Karpas-422 (cell line): ENCODE measurements at regions not wholly inside any gene's neighbourhood (a gene's known extent, or its start where the extent isn't known, plus 50 kb on each side); places are given as distances from the start of the nearest gene placed in this dataset.
A peak's percentile ranks its signal among the peaks of the same experiment; 100 is the strongest.

Source experiments
- DNase-seq: peaks from one replicate; pipeline ENCODE4 v3.0.0-alpha.2; 2015
- H2AFZ ChIP-seq: fragments of 200-600 bp; sonication (generic); 2 replicates; pipeline ENCODE4 v1.6.1; 2014; ENCODE audit warnings: antibody characterized with exemption, low read length, mixed read lengths
- H3K27ac ChIP-seq: fragments of 200-600 bp; sonication (generic); 2 replicates; pipeline ENCODE4 v1.5.1; 2014; ENCODE audit warnings: mild to moderate bottlenecking, low read length, moderate library complexity
- H3K27me3 ChIP-seq: fragments of 200-600 bp; sonication (generic); 2 replicates; pipeline ENCODE4 v1.6.1; 2014; ENCODE audit warnings: low read length, mixed read lengths
- H3K36me3 ChIP-seq: fragments of 200-600 bp; sonication (generic); 2 replicates; pipeline ENCODE4 v1.6.1; 2014; ENCODE audit warnings: low read length, mixed read lengths; ENCODE audit not compliant: insufficient read depth
- H3K4me1 ChIP-seq: fragments of 200-600 bp; sonication (generic); 2 replicates; pipeline ENCODE4 v1.6.1; 2014; ENCODE audit warnings: mild to moderate bottlenecking, low read length, mixed read lengths
- H3K4me2 ChIP-seq: fragments of 200-600 bp; sonication (generic); 2 replicates; pipeline ENCODE4 v1.6.1; 2014; ENCODE audit warnings: low read length, low read depth, mild to moderate bottlenecking; ENCODE audit not compliant: poor library complexity, severe bottlenecking
- H3K4me3 ChIP-seq: fragments of 200-600 bp; sonication (generic); 2 replicates; pipeline ENCODE4 v1.5.1; 2014; ENCODE audit warnings: mild to moderate bottlenecking, antibody characterized with exemption, low read length, mixed read lengths
- H3K79me2 ChIP-seq: fragments of 200-600 bp; sonication (generic); 2 replicates; pipeline ENCODE4 v1.6.1; 2014; ENCODE audit warnings: mild to moderate bottlenecking, low read length, mixed read lengths
- H3K9ac ChIP-seq: fragments of 200-600 bp; sonication (generic); 2 replicates; pipeline ENCODE4 v1.6.0; 2014; ENCODE audit warnings: low read length
- H3K9me2 ChIP-seq: fragments of 200-600 bp; sonication (generic), shearing (Covaris generic); replicated peaks from 2 replicates; pipeline ENCODE4 v1.6.0; 2014; ENCODE audit warnings: mild to moderate bottlenecking, low read length, moderate library complexity; ENCODE audit not compliant: insufficient read depth
- H3K9me3 ChIP-seq: fragments of 300-700, 200-600 bp; sonication (generic); 2 replicates; pipeline ENCODE4 v1.6.1; 2014; ENCODE audit warnings: low read length, mixed read lengths
- H4K20me1 ChIP-seq: fragments of 200-600 bp; sonication (generic); 2 replicates; pipeline ENCODE4 v1.6.1; 2014; ENCODE audit warnings: mild to moderate bottlenecking, antibody characterized with exemption, low read length, low read depth; ENCODE audit not compliant: insufficient read depth

- Histone ChIP-seq H3K4me3 (no peak overlapping the region), H3K27me3 (no peaks in the 10 kb centered on the region), H3K4me1 (no peaks in the 10 kb centered on the region), H3K9ac (no peak overlapping the region), H3K9me2 (no peaks in the 10 kb centered on the region), H3K4me2 (no peak overlapping the region), H2AFZ (no peak overlapping the region), H3K9me3 (no peaks in the 10 kb centered on the region), H4K20me1 (no peaks in the 10 kb centered on the region), H3K79me2 (no peaks in the 10 kb centered on the region), H3K36me3 (no peaks in the 10 kb centered on the region), H3K27ac (no peak overlapping the region)
- no peak for DNase-seq
Observed at GRCh38 chr14:54173802-54174201, 217.2 kb upstream of the BMP4 start.

DNA sequence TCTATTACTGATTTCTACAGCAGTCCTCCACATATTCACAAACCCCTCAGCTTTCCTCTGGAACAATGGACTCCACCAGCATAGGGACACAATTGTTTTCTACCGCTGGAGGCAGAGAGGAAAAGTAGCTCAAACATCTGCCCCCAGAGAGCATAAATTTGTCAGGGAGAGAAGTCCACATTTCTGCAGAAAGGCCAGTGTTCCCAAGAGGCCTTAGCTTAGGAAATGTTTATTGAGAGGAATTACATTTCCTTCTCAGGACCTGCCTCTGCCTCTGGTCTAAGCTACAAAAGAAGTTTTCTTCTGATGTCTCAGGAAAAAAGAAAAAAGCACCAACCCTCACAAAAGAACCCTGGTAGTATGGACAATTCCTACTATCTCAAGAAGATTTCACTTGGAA is 217.8 kb upstream of the BMP4 start:
- no peaks in the 10 kb centered on the region for H3K9me2 ChIP-seq
- no peaks in the 10 kb centered on the region for H3K27me3 ChIP-seq
- no peaks in the 10 kb centered on the region for H3K4me1 ChIP-seq
- H4K20me1 ChIP-seq, result no peaks in the 10 kb centered on the region
- no peaks in the 10 kb centered on the region for H3K79me2 ChIP-seq
- H3K4me3 ChIP-seq, result no peak overlapping the region
- DNase-seq, result no peak
- H3K4me2 ChIP-seq, result no peak overlapping the region
- H3K9me3 ChIP-seq, result no peaks in the 10 kb centered on the region
- H2AFZ ChIP-seq, result no peak overlapping the region
- no peaks in the 10 kb centered on the region for H3K36me3 ChIP-seq
- H3K9ac ChIP-seq, result no peak overlapping the region
- no peak overlapping the region for H3K27ac ChIP-seq

GRCh38 chr14:54175298-54175942 is 218.8 kb upstream of the BMP4 start:
- no peaks in the 10 kb centered on the region for H3K36me3 ChIP-seq
- H3K79me2 ChIP-seq, result no peaks in the 10 kb centered on the region
- no peaks in the 10 kb centered on the region for H4K20me1 ChIP-seq
- H3K9ac ChIP-seq, result no peak overlapping the region
- no peak overlapping the region for H3K4me2 ChIP-seq
- H3K27me3 ChIP-seq, result no peaks in the 10 kb centered on the region
- no peaks in the 10 kb centered on the region for H3K9me2 ChIP-seq
- H3K4me3 ChIP-seq, result no peak overlapping the region
- H3K27ac ChIP-seq, result no peak overlapping the region
- no peak overlapping the region for H2AFZ ChIP-seq
- no peaks in the 10 kb centered on the region for H3K4me1 ChIP-seq
- DNase-seq, result peak; percentile 91
- no peaks in the 10 kb centered on the region for H3K9me3 ChIP-seq

DNA sequence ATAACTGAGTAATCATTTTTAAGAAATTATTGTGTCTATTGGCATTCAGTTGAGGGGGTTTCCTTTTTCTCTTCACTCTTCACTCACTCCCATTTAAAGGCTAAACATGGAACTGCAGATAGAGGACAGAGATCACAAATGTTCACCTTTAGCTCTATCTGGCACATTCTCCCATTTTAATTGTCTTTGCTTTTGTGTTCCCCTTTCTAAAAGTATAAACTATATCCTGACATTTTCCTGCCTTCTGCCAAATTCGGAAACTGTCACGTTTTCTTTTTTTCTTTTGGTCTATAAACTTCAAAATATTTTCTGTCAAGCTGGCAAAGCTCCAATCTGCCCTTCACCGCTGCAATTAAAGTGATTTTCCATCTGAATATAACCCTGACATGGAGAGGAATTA is 219.8 kb upstream of the CDKN3 start:
- Histone ChIP-seq H3K4me1 (no peaks in the 10 kb centered on the region), H3K27me3 (no peaks in the 10 kb centered on the region), H3K79me2 (no peaks in the 10 kb centered on the region), H2AFZ (no peak overlapping the region), H4K20me1 (no peaks in the 10 kb centered on the region), H3K36me3 (no peaks in the 10 kb centered on the region), H3K4me2 (no peak overlapping the region), H3K4me3 (no peak overlapping the region), H3K9me3 (no peaks in the 10 kb centered on the region), H3K9ac (no peak overlapping the region), H3K9me2 (no peaks in the 10 kb centered on the region), H3K27ac (no peak overlapping the region)
- DNase-seq, result no peak

DNA sequence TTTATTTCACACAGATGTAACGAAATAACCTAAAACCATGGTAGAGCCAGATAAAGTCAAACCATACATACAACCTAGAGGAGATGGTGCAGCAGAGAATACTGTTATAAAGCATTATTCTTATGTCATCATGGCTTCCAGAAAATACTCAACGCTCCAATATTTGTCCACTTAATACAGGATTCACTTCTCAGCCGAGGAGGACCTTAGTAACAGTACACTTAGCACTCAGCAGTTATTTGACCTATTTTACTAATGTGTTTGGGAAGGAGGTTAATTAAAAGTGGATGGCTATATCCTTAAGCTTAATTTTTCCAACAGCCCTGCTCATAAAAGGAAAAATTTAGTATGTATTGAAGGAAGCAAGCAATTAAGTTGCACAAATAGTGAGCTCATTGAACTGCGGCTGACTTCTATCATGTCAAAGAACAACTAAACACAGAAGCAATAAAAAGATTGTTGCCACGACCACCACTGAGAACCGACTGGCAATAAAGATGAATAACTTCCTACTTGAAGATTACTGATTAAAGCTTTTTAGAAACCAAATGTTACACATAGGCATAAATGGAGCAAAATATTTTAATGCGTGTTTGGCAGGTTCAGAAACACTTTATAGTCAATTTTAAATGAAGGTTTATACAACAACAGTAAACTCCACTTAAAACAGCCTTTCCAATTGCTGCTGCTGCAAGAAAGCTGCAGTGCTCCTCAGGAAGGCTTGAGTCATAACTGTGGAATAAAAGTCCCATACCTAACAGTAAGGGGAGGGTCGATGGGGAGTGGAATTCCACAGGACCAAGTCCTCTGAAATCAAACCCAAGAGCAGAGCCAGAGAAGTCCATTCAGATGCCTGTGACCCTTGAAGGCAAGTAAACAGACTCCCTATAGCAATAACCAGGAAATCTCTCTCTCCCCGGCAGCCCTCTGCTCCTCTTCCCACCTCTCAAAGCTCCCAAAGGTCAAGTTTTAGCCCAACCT is 218.9 kb upstream of the CDKN3 start:
- DNase-seq, result no peak
- Histone ChIP-seq H3K4me2 (no peak overlapping the region), H4K20me1 (no peaks in the 10 kb centered on the region)

GRCh38 chr14:54182419-54183045 is 214.3 kb upstream of the CDKN3 start:
- Histone ChIP-seq H3K9ac (no peak overlapping the region), H4K20me1 (no peaks in the 10 kb centered on the region), H3K4me1 (no peaks in the 10 kb centered on the region), H3K27me3 (no peaks in the 10 kb centered on the region), H3K4me2 (no peak overlapping the region), H3K9me3 (no peaks in the 10 kb centered on the region), H3K36me3 (no peaks in the 10 kb centered on the region), H3K27ac (no peak overlapping the region), H3K9me2 (no peaks in the 10 kb centered on the region), H3K79me2 (no peaks in the 10 kb centered on the region), H2AFZ (no peak overlapping the region), H3K4me3 (no peak overlapping the region)
- no peak for DNase-seq

More for the DNA sequence above, 218.9 kb upstream of the CDKN3 start:
- Histone ChIP-seq H3K9me2 (no peaks in the 10 kb centered on the region), H3K79me2 (no peaks in the 10 kb centered on the region), H3K9ac (no peak overlapping the region), H3K36me3 (no peaks in the 10 kb centered on the region), H3K27me3 (no peaks in the 10 kb centered on the region), H3K27ac (no peak overlapping the region), H3K4me1 (no peaks in the 10 kb centered on the region), H2AFZ (no peak overlapping the region), H3K9me3 (no peaks in the 10 kb centered on the region), H3K4me3 (no peak overlapping the region)

GRCh38 chr14:54186821-54187763 is 209.7 kb upstream of the CDKN3 start:
- no peak for DNase-seq
- Histone ChIP-seq H3K4me1 (no peaks in the 10 kb centered on the region), H3K27me3 (no peaks in the 10 kb centered on the region), H3K27ac (no peak overlapping the region), H3K4me2 (no peak overlapping the region), H3K9me2 (no peaks in the 10 kb centered on the region), H2AFZ (no peak overlapping the region), H3K9me3 (no peaks in the 10 kb centered on the region), H3K79me2 (no peaks in the 10 kb centered on the region), H3K36me3 (no peaks in the 10 kb centered on the region), H4K20me1 (no peaks in the 10 kb centered on the region), H3K9ac (no peak overlapping the region), H3K4me3 (no peak overlapping the region)
